ENCODE measurements at regions not wholly inside any gene's neighbourhood (a gene's known extent, or its start where the extent isn't known, plus 50 kb on each side); places are given as distances from the start of the nearest gene placed in this dataset.
"Not testable (repeated sequence)": the region's sequence is repeated elsewhere in the genome, so short reads cannot be mapped to it uniquely, and the experiment has no call there.

DNA sequence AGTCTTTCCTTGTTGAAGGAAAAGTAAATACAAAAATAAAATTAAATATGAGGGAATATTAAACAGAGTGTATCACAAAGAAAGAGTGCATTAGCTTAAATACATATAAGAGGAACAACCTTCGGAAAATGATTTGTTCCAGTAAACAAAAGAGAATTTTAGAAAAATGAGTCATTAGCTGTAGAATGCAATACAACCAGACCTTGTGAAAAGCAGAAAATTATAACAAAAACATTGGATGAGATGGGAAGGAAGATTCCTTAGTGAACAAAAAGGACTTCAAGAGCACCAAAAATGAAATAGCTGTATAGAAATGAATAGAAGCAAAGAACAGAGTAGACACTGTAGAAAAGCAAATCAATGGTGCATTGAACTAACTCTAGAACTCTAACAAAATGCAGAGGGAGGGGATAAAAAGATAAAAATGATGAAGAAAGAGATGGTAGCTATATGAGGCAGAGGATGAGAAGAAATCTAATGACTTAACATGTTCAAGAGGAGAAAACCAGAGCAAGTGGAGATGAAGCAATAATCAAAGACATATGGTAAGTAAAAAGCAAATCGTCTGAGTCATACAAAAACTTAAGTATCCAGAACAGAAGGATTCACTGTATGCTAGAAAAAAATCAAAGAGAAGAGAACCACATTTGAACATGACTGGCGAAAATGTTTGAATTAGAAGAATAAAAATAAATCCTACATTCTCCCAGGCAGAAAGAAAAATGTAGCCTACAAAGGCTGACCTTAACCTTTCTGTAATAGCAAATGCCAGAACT, 190.5 kb downstream of the TMEM26 start:
- DNase-seq: no peak

DNA sequence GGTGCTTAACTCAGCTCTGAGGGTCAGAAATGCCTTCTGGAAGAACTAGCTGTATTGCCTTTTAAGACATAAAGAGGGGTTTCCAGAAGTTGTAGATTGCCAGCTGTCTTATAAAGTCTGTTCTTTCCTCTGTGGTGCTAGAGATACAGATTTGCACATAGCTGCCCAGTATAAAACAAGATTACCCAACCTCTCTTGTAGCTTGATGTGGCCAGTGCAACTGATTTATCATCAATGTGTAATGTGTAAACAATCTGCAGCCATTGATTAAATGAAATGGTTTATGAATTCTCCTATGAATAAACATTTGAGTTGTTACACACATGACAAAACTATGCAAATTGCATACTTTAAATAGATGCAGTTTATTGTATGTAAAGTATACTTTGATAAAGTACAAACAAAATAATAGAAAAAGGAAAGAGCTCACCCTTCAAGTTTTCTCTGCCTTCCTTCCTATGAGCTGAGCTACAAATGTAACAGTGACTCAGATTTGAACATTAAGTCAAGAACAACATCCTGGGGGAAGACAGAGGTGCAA, 195.2 kb downstream of the TMEM26 start:
- no peak for DNase-seq

DNA sequence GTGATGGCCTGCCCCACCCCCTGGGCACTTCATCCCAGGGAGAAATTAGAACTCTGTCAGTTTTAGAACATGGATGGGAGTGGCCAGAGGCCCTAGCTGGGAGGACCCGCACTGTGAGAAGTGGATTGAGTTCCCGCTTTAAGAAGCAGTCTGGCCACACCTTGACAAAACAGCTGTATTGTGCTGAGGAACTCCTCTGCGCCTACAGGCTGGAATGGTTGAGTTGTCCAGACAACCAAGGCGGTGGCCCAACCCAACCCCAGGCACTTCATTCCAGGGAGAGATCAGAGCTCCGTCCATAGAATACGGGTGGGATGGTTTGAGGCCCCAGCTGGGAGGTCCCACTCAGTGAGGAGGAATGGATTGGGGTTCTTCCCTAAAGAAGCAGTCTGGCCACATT, 196.0 kb downstream of the TMEM26 start:
- no peak for DNase-seq

DNA sequence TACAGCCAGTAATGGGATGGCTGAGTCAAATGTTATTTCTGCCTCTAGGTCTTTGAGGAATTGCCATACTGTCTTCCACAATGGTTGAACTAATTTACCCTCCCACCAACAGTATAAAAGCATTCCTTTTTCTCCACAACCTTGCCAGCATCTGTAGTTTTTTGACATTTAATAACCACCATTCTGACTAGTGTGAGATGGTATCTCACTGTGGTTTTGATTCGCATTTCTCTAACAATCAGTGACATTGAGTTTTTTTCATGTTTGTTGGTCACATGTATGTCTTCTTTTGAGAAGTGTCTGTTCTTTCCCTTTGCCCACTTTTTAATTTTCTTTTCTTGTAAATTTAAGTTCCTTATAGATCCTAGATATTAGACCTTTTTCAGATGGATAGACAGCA, 200.9 kb downstream of the TMEM26 start:
- not testable (repeated sequence) for DNase-seq

DNA sequence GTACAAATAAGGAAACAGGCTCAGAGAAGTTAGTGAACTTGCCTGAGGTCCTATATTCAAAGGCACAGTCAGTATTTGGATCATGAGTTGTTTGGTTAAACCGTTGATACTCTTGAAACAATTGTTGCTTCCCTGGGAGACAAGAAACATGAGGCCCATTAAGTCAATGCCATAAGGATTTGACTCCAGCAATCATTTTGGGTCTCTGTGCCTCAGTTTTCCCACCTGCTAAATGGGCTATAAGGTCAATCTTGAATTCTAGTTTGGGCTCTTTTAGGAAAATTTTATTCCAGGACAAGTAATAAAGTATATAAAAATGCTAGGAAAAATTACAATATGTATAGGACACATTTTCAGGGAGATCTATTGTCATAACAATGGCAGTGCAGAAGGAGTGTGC, 202.1 kb downstream of the TMEM26 start:
- DNase-seq: no peak

DNA sequence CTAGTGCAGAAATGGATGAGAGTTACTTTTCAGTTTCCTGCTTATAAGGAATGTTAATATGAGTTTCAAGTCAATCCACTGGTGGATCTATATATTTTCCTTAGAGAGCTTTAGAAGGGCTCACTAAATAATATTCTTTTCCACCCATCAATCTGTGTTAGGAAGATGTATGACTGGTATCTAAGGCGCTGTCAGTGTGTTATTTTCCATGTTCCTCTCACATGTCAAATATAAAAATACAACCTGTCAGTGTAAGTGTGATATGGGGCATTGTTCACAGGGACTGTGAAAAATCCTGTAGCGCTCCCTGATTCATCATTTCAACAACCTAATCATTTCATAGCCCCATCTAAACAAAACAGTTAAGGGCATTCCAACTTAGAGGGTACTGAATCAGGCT, 203.1 kb downstream of the TMEM26 start:
- DNase-seq: no peak

DNA sequence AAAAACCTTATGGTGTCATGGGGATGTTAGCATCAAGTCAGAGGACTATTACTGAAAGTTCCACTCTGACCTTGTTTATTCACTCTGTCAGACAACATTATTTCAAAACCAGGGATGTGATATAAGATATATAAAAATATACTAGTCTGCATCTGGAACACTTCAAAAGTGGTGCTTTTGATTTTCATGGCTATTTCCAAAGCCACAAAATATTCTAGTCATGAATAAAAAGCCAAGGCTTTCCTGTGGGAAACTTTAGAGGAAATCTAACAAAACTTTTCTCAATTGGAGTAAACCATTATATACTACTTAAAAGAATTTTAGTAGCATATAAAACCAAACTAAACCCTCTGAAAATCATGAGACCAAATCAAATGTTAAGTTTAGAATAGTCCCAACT, 205.2 kb downstream of the TMEM26 start:
- no peak for DNase-seq

DNA sequence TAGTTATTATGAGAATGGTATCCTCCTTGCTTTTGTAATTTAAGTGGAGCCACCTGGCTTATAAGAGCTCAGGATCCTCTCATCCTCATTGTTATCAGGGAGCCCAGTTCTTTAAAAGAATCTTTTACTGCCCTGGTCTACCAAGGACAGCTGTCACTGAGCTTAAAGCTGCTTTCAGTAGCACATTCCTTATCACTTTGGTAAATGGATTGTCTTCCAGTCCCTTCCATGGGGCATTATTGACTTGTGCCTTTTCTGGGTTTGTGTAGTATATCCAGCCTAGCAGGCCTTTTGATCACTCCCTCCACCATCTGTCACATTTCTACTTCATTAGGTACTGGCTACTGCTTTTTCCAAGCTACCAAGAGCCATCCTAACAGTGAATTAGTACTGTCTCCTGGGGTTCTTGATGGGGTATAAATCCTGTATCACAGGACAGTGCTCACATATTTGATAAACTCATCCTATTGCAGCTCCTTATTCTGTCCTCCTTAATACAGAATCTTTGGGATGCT, 208.9 kb downstream of the TMEM26 start:
- no peak for DNase-seq

DNA sequence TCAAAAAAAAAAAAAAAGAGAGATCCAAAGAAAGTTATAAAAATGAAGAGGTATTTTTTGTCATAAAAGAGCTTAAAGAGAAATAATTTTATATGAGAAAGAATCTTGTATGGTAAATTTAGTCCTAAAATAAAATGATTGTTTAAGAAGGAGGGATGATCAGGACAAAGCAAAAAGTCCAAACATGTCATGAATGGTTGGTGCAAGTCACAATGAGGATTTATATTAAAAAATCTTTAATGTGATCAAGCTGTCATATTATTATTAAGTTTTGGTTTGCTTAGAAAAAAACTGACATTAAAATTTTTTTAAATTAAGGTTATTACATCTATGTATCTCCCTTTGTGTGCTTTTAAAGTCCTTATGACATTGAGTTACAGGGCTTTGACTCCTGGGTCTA, 220.4 kb downstream of the TMEM26 start:
- DNase-seq: no peak

DNA sequence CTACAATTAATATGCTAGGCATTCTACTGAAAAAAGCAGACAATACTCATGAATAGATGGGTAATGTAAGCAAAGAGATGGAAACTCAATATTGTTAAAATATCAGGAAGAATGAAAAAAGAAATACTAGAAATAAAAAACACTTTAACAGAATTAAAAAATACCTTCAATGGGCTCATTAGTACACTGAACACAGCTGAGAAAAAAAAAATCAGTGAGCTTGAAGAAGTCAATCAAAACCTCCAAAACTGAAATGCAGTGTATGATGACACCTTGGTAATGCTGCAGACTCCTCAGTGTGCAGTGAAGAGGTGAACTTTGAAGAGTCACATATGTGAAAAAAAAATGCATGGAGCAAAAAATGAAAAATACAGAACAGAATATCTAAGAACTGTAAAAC, 227.2 kb downstream of the TMEM26 start:
- DNase-seq: no peak

DNA sequence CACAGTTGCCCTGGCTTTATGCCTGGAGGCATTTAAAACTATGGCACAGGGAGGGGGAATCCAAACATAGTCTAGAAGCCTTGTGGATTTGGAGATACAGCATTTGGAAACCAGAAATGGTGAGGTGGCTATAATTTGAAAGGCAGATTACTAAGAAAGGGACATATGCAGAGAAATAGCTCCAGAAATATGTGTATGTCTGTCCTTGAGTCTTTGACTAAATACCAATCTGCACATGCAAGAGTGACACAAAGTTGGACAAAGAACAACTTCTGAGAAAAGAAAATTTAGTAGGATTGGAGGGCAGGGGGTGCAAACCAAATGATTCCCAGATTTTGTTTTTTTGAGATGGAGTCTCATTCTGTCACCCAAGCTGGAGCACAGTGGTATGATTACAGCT, 229.6 kb downstream of the TMEM26 start:
- no peak for DNase-seq

DNA sequence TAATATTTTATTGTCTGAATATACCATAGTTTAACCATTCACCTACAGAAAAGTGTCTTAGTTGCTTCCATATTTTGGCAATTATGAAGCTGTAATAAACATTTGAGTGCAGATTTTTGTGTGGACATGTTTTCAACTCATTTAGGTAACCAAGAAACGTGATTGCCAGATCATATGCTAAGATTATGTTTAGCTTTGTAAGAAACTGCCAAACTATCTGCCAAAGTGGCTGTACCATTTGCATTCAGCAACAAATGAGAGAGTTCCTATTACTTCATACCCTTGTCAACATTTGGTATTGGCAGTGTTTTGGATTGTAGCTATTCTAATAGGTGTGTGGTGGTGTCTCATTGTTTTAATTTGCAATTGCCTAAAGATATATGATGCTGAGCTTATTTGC, 233.5 kb downstream of the TMEM26 start:
- DNase-seq: no peak

DNA sequence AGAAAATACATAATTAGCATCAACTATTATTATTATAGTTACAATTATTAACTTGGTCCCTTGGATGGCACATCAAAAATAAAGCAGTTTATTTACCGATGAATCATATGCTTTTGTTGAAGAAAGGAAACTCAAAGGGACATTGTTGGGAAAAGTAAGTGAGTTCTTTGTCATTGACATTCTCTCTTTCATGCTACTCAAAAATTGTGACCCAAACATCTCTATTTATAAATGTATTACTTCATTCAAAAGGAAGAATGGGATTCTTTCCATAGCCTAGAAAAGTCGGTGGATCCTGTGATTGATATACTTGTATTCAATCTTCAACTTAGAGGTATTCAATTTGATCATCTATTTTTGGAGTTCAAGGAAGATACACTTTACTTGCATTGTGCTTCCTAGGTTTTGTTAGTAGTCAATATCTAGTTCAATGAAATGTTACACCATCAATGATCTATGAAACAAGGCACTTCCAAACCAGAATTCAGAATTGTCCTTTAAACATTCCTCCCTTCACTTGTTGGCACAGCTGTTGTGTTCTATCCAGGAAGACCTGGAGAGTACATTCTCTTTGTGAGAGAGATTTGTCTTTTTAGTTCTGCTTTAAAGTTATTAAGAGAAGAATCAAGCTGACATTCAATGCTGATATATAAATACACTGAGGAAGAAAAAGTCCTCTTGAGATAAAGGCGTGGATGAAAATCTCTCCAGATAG, 235.2 kb downstream of the TMEM26 start:
- no peak for DNase-seq

DNA sequence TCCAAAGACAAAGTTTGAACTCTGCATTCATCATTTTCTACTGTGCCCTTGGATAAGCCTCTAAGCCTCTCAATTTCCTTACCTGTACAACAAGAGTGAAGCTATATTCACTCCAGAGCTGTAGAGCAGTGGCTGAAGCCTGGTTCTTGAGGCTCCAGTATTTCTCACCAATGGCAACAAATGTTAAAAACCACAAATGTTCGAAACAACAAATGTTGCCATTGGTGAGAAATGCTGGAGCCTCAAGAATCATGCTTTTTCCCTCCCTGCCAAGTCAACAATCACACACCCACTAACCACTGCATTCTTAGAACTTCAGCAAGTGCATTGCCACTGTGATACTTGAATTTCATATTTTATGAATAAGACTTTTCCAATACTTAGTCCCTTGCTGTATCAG, 237.9 kb downstream of the TMEM26 start:
- DNase-seq: no peak

DNA sequence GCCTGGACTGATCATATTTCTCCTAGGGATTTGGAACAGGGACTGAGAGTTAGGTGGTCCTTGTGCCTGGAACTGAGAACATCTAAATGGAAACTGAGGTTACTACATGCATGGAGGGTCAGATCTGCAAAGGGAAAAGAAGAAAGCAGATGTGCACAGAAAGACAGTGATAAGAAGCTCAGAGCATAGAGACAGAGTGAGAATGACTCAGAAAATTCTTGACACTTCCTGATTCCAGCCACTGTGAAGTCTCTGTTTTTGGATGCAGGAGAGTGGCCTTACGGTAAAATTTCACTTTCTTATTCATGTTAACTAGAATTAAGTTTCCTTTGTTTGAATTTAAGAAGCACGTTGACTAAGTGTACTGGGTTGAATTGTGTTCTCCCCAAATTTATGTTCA, 241.7 kb downstream of the TMEM26 start:
- DNase-seq: no peak

DNA sequence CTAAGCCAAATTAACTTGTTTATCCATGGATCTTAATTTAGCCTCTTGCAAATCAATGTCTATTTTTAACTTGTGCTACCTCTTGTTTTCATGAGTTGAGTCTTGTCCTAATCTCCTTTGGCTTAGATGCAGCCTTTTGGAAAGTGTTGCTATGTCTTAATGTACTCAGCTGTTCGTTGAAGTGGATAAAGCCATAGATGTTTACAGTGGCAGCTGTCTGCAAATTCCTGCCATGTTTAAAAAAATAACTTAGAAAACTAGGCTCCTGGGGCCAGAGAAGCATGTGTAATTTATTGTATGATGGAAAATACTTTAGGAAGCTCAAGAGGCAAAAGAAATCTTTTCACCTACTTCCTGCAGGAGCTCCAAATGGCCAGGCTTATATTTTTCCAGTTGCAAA, 253.1 kb upstream of the RHOBTB1 start:
- no peak for DNase-seq

DNA sequence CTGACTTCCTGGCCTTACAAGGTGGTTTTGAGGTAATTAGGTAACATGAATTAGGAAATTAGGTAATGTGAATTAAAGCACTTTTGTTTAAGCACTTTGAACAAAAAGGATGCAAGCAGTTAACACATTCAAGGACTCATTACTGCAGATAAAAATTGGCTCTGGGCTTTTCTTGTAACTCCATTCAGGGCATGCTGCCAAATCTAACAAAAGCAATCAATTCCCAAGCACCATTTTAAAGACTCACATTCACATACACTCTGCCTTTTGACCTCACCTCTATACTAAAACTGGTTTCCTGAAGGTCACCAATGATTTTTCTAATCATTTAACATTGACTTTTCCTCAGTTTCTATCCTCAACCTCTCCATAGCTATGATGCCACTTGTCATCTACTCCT, 251.2 kb upstream of the RHOBTB1 start:
- DNase-seq: no peak

DNA sequence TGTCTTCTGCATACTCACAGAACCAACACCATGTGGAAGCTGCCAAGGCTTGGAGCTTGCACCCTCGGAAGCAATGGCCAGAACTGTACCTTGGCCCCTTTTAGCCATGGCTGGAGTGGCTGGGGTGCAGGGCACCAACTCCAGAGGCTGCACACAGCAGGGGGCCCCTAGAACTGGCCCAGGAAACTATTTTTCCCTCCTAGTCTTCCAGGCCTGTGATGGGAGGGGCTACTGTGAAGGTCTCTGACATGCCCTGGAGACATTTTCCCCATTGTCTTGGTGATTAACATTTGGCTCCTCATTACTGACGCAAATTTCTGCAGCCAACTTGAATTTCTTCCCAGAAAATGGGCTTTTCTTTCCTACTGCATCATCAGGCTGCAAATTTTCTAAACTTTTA, 248.6 kb upstream of the RHOBTB1 start:
- DNase-seq: not testable (repeated sequence)

DNA sequence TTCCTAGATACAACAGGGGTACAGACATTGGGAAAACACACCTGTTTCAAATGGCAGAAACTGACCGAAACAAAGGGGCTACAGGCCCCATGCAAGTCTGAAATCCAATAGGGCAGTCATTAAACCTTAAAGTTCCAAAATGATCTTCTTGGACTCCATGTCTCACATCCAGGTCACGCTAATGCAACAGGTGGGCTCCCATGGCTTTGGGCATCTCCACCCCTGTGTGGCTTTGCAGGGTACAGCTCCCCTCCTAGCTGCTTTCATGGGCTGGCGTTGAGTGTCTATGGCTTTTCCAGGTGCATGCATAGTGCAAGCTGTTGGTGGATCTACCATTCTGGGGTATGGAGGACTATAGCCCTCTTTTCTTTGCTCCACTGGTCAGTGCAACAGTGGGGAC, 248.1 kb upstream of the RHOBTB1 start:
- DNase-seq: no peak

DNA sequence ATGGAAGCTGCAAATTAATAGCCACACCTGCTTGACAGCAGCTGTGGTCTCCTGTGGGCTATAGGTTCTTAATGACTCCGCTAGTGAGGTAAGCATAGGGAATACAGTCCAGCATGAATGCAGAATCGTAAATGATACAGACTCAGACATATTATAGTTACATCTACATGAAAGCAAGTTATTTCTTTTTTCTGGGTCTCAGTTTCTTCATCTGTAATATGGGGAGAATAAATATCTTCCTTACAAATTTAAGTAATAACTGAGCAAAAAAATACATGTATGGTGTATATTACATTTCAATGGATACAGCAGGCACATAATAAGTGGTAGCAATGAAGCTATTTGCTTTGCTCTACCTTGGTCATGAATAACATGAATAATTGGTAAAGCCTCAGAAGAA, 245.9 kb upstream of the RHOBTB1 start:
- no peak for DNase-seq

DNA sequence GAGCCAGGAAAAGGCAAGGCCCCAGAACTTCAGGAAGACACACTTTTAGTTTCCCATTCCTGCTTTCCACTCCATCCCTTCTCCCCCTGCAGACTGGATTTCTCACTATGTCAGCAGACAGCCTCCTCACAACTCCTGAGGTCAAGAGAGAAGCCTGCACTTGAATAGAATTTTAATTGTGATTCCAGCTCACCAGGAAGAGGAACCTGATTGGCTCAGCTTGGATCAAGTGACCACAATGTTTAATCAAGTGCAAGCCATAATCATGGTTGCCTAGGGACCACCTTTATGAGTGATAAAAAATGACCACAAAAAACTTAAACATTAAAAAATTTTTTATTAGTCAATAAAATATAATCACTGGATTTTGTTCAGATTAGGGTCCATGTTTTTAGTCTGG, 244.7 kb upstream of the RHOBTB1 start:
- DNase-seq: no peak

DNA sequence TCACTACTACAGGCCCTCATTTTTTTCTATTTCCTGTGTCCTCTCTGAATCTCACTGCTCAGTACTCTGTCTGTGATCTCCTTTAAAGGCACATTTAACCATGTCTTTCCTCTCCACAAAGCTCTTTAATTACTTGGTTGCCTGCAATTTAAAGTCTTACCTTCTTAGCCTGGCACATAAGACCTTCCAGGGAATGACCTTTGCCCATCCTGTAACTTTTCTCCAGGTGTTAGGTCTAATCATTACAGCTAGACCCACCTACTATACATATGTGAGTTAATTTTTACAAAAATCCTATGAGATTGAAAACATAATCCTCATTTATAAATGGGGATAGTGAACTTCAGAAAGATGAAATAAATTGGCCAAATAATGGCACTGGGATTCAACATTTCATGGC, 244.1 kb upstream of the RHOBTB1 start:
- DNase-seq: no peak

DNA sequence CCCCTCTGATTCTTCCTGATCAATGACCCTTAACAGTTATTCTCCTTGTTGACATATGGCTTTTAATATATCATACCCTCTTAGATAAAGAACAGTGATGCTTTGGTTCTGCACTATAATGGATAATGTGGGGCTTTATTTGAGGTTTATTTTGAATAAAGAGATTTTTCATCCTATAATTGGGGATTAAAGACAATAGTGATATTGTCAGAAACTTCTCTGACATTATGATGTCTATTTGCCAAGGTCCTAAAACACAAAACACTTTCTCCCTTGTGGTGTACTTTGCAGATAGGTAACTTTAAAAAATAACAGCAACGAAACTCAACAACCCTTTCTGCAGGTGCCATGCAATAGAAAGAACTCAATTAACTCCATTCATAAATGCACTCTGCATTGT, 243.6 kb upstream of the RHOBTB1 start:
- no peak for DNase-seq

DNA sequence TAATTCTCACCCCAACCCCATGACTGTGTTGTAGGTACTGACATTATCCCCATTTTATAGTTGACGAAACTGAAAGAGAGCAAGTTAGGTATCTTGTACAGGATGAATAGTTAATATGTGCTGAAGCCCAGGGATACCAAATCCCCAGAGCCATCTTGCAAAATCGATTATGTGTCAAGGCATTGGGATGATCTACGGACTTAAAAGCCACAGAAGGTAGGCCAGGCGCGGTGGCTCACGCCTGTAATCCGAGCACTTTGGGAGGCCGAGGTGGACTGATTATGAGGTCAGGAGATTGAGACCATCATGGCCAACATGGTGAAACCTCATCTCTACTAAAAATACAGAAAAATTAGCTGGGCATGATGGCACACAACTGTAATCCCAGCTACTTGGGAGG, 242.4 kb upstream of the RHOBTB1 start:
- DNase-seq: no peak
